NCI-H2196 (cell line): ENCODE measurements at regions not wholly inside any gene's neighbourhood (a gene's known extent, or its start where the extent isn't known, plus 50 kb on each side); places are given as distances from the start of the nearest gene placed in this dataset.

Source experiments
- DNase-seq: peaks from one replicate; lab custom pipeline; 2025; ENCODE audit not compliant: unreplicated experiment; lab: John Stamatoyannopoulos, UW

DNA sequence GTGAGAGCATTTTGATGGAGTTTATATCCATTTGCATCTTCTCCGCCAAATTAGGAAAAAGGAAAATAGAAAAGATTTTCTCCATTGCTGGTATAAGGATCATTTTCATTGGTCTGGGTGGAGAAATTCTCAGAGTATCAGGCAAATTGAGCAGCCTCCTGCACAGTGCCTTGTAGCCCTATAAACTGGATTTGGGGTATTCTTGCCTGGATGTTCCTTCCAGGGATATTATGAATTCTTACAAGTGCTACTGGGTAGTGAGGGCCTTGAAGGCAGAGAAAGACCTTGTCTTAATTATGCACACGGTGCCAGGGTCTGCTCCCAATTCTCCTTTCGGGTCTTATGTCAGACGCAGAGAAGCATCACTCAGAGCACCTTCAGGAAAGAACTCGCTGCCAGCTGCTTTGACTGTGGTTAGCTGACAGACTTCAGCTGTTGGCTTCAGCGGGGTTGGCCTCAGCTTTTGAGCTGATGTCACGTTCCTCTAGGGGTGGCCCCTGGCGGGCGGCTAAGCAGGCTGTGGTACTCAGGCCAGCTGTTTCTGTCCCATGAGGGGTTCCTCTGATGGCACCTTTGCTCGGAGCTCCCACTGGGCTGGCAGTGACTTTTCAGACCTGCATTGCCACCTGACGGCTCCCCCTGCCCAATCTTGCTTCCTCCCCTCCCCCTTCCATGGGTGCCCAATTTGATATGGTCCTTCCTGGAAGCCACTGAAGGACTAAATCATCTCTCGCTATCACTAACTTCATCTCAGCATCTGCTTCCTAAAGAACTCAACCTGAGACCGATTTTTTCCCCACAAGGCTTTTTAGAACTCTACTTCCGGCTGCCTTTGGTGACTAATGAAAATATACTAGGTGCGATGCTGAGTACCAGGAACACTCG is 519.5 kb downstream of the BCOR start:
- no peak for DNase-seq

GRCh38 chrX:39580043-39580442 is 517.7 kb downstream of the BCOR start:
- DNase-seq: no peak

DNA sequence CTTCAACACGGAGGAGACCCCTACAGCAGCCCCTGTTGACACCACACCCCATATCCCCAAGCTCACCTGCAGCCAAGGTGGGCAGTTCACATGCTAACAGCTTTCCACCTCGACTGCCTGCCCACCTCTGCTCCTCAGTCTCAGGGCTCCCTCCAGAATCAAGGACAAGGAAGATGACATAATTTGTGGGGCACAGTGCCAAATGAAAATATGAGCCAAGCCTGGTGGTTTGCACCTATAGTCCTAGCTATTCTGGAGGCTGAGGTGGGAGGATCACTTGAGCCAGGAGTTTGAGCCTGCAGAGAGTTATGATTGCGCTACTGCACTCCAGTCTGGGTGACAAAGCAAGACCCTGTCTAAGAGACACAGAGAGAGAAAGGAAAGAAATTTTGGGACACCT is 516.3 kb downstream of the BCOR start:
- DNase-seq: peak; percentile 20

GRCh38 chrX:39582091-39582490 is 515.7 kb downstream of the BCOR start:
- DNase-seq: no peak

GRCh38 chrX:39582976-39583375 is 514.8 kb downstream of the BCOR start:
- DNase-seq: no peak

DNA sequence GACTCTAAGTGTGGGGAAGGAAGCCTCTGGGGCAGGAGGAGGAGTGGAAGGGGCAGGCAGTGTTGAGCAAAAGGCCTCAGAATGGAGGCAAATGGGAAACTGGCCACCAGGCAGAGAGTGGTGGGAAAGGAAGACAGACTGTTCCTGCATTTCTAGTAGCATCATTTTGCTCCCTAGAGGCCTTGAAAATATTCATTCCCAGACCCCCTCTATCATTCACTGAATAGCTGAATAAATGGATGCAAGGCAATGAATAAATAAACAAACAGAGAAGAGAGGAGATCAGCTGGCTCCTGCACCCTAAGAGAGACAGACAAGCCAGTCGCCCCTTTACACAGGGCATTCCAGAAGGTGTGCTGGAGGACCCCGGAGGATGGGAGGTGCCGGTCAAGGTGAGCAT is 511.9 kb downstream of the BCOR start:
- DNase-seq: no peak

DNA sequence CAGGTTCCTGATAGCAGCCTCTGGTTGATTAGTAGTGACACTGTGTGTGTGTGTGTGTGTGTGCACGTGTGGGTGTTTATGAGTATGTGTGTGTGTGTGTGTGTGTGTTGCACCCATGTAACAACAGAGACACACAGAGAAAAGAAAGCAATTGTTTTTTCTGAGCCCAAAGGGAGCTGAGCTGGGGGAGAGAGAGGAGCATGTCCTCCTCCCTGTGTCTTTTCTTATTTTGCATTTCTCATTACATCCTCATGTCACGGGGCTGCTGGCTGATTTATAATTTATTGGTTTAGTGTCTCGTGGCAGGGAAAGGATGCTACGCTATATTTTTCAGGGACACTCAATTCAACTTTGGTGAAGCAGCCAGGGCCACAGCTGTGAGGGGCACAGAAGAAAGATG is 511.4 kb downstream of the BCOR start:
- no peak for DNase-seq

DNA sequence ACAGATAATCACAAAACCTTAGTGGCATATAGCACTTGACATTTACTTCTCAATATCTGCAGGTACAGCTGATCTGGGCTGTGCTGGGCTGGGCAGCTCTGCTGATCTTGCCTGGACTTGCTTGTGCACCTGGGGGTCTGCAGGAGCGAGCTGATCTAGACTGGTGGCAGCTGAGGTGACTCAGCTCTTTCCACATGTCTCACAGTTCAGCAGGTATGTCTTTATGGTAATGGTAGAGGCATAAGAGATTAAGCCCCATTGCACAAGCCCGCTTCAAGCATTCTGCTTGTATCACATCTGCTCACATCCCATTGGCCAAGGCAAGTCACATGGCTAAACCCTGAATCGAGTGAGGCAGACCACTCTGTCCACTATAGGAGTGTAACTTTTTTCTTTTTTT is 506.7 kb downstream of the BCOR start:
- no peak for DNase-seq

DNA sequence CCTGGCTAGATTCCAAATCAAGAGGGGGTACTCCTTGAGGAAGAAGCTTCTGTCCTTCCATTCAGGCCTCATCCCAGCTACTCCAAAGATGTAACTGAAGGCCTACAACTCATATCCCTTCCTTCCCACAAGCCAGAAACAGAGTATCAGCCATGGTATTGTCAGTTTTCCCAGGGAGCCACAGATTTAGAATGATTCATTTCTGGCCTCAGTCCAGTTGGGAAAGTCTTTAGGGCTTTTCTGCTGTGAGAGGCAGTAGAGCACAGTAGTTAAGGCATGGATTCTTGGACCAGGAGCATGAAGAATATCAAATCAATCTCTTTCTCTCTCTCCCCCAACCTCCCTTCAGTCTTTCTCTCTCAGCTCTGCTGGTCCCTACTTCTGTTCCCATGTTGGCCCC is 505.0 kb downstream of the BCOR start:
- no peak for DNase-seq

DNA sequence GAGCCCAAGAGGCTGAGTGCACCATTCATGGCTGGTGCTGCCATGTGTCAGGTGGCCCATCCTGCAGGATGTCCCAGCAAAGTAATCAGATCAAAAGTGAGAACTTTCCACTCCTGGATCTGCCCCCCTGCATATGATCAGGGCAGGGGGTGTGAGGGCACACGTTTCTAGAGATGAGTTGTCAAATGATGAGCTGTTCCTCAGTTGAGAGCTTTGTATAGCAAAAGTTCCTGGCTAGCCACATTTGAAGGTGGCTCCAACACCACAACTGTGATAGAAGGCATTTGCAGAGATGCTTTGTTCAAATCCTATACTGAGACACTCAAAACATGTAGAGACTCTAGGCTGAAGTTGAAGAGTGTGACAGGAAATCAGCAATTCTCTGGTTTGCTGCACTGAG is 501.8 kb downstream of the BCOR start:
- DNase-seq: no peak

DNA sequence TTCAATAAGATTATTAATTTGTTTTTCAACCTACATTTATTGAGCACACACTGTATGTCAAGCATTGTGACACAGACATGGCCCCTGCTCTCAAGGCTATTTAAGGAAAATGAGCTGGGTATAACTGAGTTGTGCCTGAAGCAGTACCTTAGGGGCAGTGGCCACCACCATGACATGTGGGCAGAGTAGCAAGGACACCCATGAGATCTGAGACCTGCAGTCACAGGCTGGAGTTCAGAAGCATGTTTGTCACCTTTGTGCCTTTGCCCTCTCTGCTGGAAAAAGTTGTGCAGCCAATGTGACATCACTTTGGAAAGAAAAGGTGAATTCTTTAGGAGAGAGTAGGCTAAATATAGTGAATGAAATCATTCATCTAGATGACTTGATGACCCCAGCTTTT is 501.3 kb downstream of the BCOR start:
- DNase-seq: no peak

- DNase-seq: no peak
Measured at GRCh38 chrX:39599339-39599738, 498.4 kb downstream of the BCOR start.

DNA sequence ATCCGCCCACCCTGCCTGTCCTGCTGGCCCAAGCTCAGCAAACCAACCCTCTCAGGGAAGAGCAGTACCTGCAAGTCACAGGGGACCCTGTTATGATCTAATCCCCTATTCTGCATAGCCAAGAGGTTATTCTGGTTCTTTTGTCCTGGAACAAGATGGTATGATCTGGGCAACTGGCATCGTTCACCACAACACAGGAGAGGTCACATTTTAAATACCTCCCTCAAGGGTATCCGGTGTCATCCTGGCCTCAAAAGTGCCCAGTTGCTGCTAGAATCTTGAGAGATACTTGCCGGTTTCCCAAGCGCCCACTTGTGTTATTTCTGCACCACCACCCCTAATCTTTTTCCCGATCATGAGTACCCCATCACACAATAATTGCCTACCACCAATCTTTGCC is 497.5 kb downstream of the BCOR start:
- DNase-seq: no peak

GRCh38 chrX:39601231-39602177 is 496.3 kb downstream of the BCOR start:
- DNase-seq: no peak

GRCh38 chrX:39602195-39602594 is 495.6 kb downstream of the BCOR start:
- no peak for DNase-seq

DNA sequence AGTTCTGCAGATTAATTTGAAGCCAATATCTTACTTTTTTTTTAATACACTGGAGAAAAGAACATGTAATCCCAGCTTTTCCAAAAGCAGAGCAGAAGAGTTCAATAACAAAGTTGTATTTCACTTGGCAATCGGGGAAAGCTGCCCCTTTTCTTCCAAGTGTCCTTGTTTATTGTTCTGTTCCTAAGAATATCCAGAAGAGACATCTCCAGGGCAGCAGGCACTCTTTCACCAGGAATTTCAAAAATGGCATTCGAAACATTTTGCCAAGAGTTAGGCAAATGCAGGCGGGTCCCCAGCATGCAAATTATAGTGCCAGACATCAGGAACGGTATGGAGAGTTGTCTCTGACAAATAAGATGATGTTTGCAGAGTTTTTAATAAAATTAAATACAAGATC is 494.5 kb downstream of the BCOR start:
- no peak for DNase-seq

- DNase-seq: no peak
Measured at GRCh38 chrX:39605183-39605582, 492.6 kb downstream of the BCOR start.

GRCh38 chrX:39605866-39606265 is 491.9 kb downstream of the BCOR start:
- no peak for DNase-seq

DNA sequence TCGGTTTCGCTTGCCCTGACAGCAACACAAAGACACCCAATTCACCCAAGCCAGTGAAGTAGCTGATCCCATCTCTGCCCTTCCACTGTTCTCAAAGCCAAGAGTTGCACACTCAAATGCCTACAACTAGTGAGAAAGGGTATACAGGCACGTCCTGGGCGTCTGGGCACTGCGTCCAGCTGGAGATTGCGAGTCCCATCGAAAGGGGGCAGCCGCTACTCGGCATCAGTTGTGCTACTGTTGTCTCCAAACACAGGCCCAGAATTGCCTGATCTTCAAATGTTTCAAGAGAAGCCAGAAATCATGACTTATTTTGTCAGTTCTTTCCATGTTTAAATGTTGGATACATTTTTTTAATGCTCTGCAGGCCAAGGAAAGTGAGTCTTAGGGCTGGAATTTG is 487.8 kb downstream of the BCOR start:
- no peak for DNase-seq

- no peak for DNase-seq
Measured at GRCh38 chrX:39611468-39611867, 486.3 kb downstream of the BCOR start.

- peak; percentile 59 for DNase-seq
Measured at GRCh38 chrX:39613482-39613995, 484.2 kb downstream of the BCOR start.
